ENCODE measurements at regions not wholly inside any gene's neighbourhood (a gene's known extent, or its start where the extent isn't known, plus 50 kb on each side); places are given as distances from the start of the nearest gene placed in this dataset.

- Histone ChIP-seq H3K18ac (ENCODE audit: low read depth in 1 of 2, low read length in 2 of 2) (no peak overlapping the region), H3K27ac (ENCODE audit: low read length, poor library complexity, severe bottlenecking) (no peak overlapping the region), H3K27me3 (ENCODE audit: control insufficient read depth in 1 of 2, insufficient read depth in 1 of 2, low read length in 2 of 2) (peaks cover 3 to 14% of the 10 kb centered on the region in 2 experiments), H3K4me3 (ENCODE audit: insufficient read depth in 1 of 2, low read depth in 1 of 2, low read length in 2 of 2) (no peak overlapping the region), H4K8ac (ENCODE audit: low read length) (no peak overlapping the region), H2BK120ac (ENCODE audit: low read depth, low read length) (no peak overlapping the region), H2BK15ac (ENCODE audit: low read depth, poor library complexity, severe bottlenecking) (peak overlapping the region; percentile 1), H2AFZ (ENCODE audit: low read depth, low read length) (no peak overlapping the region), H2BK12ac (ENCODE audit: low read length in 2 of 2) (no peak overlapping the region), H3K4ac (ENCODE audit: low read depth in 1 of 2, low read length in 2 of 2) (no peak overlapping the region), H3K23ac (ENCODE audit: low read length in 2 of 2) (no peak overlapping the region), H3K36me3 (ENCODE audit: control insufficient read depth in 1 of 2, insufficient read depth in 2 of 2, low read depth in 1 of 2, low read length in 2 of 2) (no peaks in the 10 kb centered on the region), H3K4me1 (ENCODE audit: control insufficient read depth, insufficient read depth, low read depth, low read length) (no peaks in the 10 kb centered on the region), H2BK5ac (ENCODE audit: low read depth, low read length, poor library complexity, severe bottlenecking) (no peak overlapping the region), H3K79me1 (replicated peaks; ENCODE audit: low read length, poor library complexity, severe bottlenecking) (no peaks in the 10 kb centered on the region), H3K9ac (ENCODE audit: low read length) (no peak overlapping the region), H3K9me3 (ENCODE audit: control insufficient read depth, low read length) (no peaks in the 10 kb centered on the region), H4K91ac (ENCODE audit: low read length) (no peak overlapping the region), H2AK5ac (ENCODE audit: low read length, severe bottlenecking) (no peak overlapping the region), H3K14ac (ENCODE audit: low read length in 2 of 2) (no peak overlapping the region), H3K4me2 (ENCODE audit: low read length, poor library complexity, severe bottlenecking) (no peak overlapping the region)
- no peak for DNase-seq
- WGBS, result 76% methylated on average over 13 of the region's 13 CpGs
These were observed 105.7 kb upstream of the CARD11 start for GRCh38 chr7:3149231-3149995.

GRCh38 chr7:3150027-3150426 is 106.4 kb upstream of the CARD11 start:
- Histone ChIP-seq H3K23ac (ENCODE audit: low read length in 2 of 2) (no peak overlapping the region), H3K14ac (ENCODE audit: low read length in 2 of 2) (no peak overlapping the region), H4K91ac (ENCODE audit: low read length) (no peak overlapping the region), H3K27me3 (ENCODE audit: control insufficient read depth in 1 of 2, insufficient read depth in 1 of 2, low read length in 2 of 2) (peaks cover 0 to 11% of the 10 kb centered on the region in 2 experiments), H3K18ac (ENCODE audit: low read depth in 1 of 2, low read length in 2 of 2) (no peak overlapping the region), H3K79me1 (replicated peaks; ENCODE audit: low read length, poor library complexity, severe bottlenecking) (no peaks in the 10 kb centered on the region), H2AK5ac (ENCODE audit: low read length, severe bottlenecking) (no peak overlapping the region), H3K4ac (ENCODE audit: low read depth in 1 of 2, low read length in 2 of 2) (no peak overlapping the region), H2BK120ac (ENCODE audit: low read depth, low read length) (no peak overlapping the region), H3K4me1 (ENCODE audit: control insufficient read depth, insufficient read depth, low read depth, low read length) (no peaks in the 10 kb centered on the region), H3K4me2 (ENCODE audit: low read length, poor library complexity, severe bottlenecking) (no peak overlapping the region), H3K9me3 (ENCODE audit: control insufficient read depth, low read length) (no peaks in the 10 kb centered on the region), H2BK5ac (ENCODE audit: low read depth, low read length, poor library complexity, severe bottlenecking) (no peak overlapping the region), H2AFZ (ENCODE audit: low read depth, low read length) (no peak overlapping the region), H3K36me3 (ENCODE audit: control insufficient read depth in 1 of 2, insufficient read depth in 2 of 2, low read depth in 1 of 2, low read length in 2 of 2) (no peaks in the 10 kb centered on the region), H3K27ac (ENCODE audit: low read length, poor library complexity, severe bottlenecking) (no peak overlapping the region), H2BK15ac (ENCODE audit: low read depth, poor library complexity, severe bottlenecking) (no peak overlapping the region), H2BK12ac (ENCODE audit: low read length in 2 of 2) (no peak overlapping the region), H3K9ac (ENCODE audit: low read length) (no peak overlapping the region), H3K4me3 (ENCODE audit: insufficient read depth in 1 of 2, low read depth in 1 of 2, low read length in 2 of 2) (no peak overlapping the region), H4K8ac (ENCODE audit: low read length) (no peak overlapping the region)
- WGBS, result 81% methylated on average over 7 of the region's 8 CpGs
- no peak for DNase-seq

GRCh38 chr7:3151784-3152183 is 108.1 kb upstream of the CARD11 start:
- Histone ChIP-seq H3K4me1 (ENCODE audit: control insufficient read depth, insufficient read depth, low read depth, low read length) (no peaks in the 10 kb centered on the region), H4K8ac (ENCODE audit: low read length) (no peak overlapping the region), H3K9me3 (ENCODE audit: control insufficient read depth, low read length) (no peaks in the 10 kb centered on the region), H3K27ac (ENCODE audit: low read length, poor library complexity, severe bottlenecking) (no peak overlapping the region), H3K23ac (ENCODE audit: low read length in 2 of 2) (no peak overlapping the region), H2AK5ac (ENCODE audit: low read length, severe bottlenecking) (no peak overlapping the region), H3K4ac (ENCODE audit: low read depth in 1 of 2, low read length in 2 of 2) (no peak overlapping the region), H3K9ac (ENCODE audit: low read length) (no peak overlapping the region), H3K27me3 (ENCODE audit: control insufficient read depth in 1 of 2, insufficient read depth in 1 of 2, low read length in 2 of 2) (peaks cover 0 to 8% of the 10 kb centered on the region in 2 experiments), H2BK12ac (ENCODE audit: low read length in 2 of 2) (no peak overlapping the region), H2BK15ac (ENCODE audit: low read depth, poor library complexity, severe bottlenecking) (no peak overlapping the region), H2AFZ (ENCODE audit: low read depth, low read length) (no peak overlapping the region), H2BK5ac (ENCODE audit: low read depth, low read length, poor library complexity, severe bottlenecking) (no peak overlapping the region), H3K79me1 (replicated peaks; ENCODE audit: low read length, poor library complexity, severe bottlenecking) (no peaks in the 10 kb centered on the region), H3K4me2 (ENCODE audit: low read length, poor library complexity, severe bottlenecking) (no peak overlapping the region), H3K36me3 (ENCODE audit: control insufficient read depth in 1 of 2, insufficient read depth in 2 of 2, low read depth in 1 of 2, low read length in 2 of 2) (no peaks in the 10 kb centered on the region), H3K18ac (ENCODE audit: low read depth in 1 of 2, low read length in 2 of 2) (no peak overlapping the region), H3K4me3 (ENCODE audit: insufficient read depth in 1 of 2, low read depth in 1 of 2, low read length in 2 of 2) (no peak overlapping the region), H3K14ac (ENCODE audit: low read length in 2 of 2) (no peak overlapping the region), H2BK120ac (ENCODE audit: low read depth, low read length) (no peak overlapping the region), H4K91ac (ENCODE audit: low read length) (no peak overlapping the region)
- WGBS, result 96% methylated on average over 6 of the region's 7 CpGs
- DNase-seq, result no peak

- Histone ChIP-seq H3K14ac (ENCODE audit: low read length in 2 of 2) (no peak overlapping the region), H2BK12ac (ENCODE audit: low read length in 2 of 2) (no peak overlapping the region), H3K27me3 (ENCODE audit: control insufficient read depth in 1 of 2, insufficient read depth in 1 of 2, low read length in 2 of 2) (peaks cover 0 to 8% of the 10 kb centered on the region in 2 experiments), H3K27ac (ENCODE audit: low read length, poor library complexity, severe bottlenecking) (no peak overlapping the region), H4K91ac (ENCODE audit: low read length) (no peak overlapping the region), H3K18ac (ENCODE audit: low read depth in 1 of 2, low read length in 2 of 2) (no peak overlapping the region), H2BK15ac (ENCODE audit: low read depth, poor library complexity, severe bottlenecking) (no peak overlapping the region), H3K4me2 (ENCODE audit: low read length, poor library complexity, severe bottlenecking) (no peak overlapping the region), H2AFZ (ENCODE audit: low read depth, low read length) (no peak overlapping the region), H3K9ac (ENCODE audit: low read length) (no peak overlapping the region), H3K36me3 (ENCODE audit: control insufficient read depth in 1 of 2, insufficient read depth in 2 of 2, low read depth in 1 of 2, low read length in 2 of 2) (no peaks in the 10 kb centered on the region), H3K4me3 (ENCODE audit: insufficient read depth in 1 of 2, low read depth in 1 of 2, low read length in 2 of 2) (no peak overlapping the region), H3K79me1 (replicated peaks; ENCODE audit: low read length, poor library complexity, severe bottlenecking) (no peaks in the 10 kb centered on the region), H3K4me1 (ENCODE audit: control insufficient read depth, insufficient read depth, low read depth, low read length) (no peaks in the 10 kb centered on the region), H3K4ac (ENCODE audit: low read depth in 1 of 2, low read length in 2 of 2) (no peak overlapping the region), H3K9me3 (ENCODE audit: control insufficient read depth, low read length) (no peaks in the 10 kb centered on the region), H4K8ac (ENCODE audit: low read length) (peak overlapping the region; percentile 37), H3K23ac (ENCODE audit: low read length in 2 of 2) (no peak overlapping the region), H2BK5ac (ENCODE audit: low read depth, low read length, poor library complexity, severe bottlenecking) (no peak overlapping the region), H2AK5ac (ENCODE audit: low read length, severe bottlenecking) (no peak overlapping the region), H2BK120ac (ENCODE audit: low read depth, low read length) (no peak overlapping the region)
- 88% methylated on average over 7 of the region's 7 CpGs for WGBS
- DNase-seq, result no peak
These were observed 109.0 kb upstream of the CARD11 start for GRCh38 chr7:3152714-3153113.
